GM12872 (cell line): ENCODE measurements at regions not wholly inside any gene's neighbourhood (a gene's known extent, or its start where the extent isn't known, plus 50 kb on each side); places are given as distances from the start of the nearest gene placed in this dataset.

Source experiments
- TF ChIP-seq, protein P1 (sequence below): IDR thresholded peaks from 3 replicates; pipeline ENCODE4 v1.5.1; 2011; ENCODE audit warnings: low read depth, mild to moderate bottlenecking, low read length, moderate library complexity; ENCODE audit not compliant: insufficient read depth

DNA sequence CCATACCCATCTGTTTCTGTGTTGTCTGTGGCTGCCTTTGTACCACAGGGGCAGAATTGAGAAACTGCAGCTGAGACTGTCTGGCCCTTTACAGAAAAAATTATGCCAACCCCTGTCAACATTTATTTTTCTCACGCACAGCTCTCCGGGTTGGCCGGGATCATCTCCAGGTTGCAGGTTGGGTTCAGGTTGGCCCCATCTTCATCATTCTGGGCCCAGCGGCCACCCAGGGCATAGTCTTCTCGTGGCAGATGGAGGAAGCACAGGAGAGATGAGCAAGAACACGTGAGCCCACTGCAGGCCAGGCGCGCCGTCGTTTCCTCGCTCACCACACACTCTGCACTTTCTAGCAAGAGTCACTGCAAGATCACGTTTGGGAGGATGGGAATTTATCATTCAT, 66.1 kb upstream of the SEC14L1 start:
- TF ChIP-seq, protein P1, sequence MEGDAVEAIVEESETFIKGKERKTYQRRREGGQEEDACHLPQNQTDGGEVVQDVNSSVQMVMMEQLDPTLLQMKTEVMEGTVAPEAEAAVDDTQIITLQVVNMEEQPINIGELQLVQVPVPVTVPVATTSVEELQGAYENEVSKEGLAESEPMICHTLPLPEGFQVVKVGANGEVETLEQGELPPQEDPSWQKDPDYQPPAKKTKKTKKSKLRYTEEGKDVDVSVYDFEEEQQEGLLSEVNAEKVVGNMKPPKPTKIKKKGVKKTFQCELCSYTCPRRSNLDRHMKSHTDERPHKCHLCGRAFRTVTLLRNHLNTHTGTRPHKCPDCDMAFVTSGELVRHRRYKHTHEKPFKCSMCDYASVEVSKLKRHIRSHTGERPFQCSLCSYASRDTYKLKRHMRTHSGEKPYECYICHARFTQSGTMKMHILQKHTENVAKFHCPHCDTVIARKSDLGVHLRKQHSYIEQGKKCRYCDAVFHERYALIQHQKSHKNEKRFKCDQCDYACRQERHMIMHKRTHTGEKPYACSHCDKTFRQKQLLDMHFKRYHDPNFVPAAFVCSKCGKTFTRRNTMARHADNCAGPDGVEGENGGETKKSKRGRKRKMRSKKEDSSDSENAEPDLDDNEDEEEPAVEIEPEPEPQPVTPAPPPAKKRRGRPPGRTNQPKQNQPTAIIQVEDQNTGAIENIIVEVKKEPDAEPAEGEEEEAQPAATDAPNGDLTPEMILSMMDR, result no peak

DNA sequence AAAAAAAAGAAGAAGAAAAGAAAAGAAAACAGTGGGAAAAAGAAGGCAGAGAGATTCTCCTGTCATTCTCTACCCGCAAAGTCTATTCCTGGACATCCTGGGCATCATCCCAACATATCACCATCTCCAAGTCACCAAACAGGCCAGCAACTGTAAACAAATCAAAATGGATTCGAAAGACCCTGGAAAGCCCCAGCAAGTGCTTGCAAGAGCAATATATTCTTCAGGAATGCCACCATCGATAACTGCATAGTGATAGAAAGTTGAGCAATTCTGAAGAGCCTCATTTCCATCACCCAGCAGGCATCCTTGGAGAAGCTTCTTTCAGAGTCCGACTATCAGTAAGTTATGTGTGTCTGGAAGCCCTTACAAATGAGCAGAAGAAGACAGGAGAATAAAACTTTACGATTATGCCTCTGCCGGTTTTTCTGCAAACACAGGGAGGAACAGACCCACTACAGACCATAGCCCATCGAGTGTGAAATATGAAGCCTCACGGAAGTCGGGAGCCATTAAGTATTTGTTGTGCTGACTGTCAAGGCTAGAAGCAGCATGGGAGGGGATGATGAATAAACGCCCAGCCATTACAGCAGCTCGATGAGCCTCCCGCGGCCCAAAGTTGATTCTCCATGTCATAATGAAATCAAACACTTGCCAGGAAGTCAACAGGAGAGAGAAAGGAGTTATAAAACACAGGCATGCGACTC, 64.5 kb upstream of the SEC14L1 start:
- TF ChIP-seq, protein P1, result no peak

DNA sequence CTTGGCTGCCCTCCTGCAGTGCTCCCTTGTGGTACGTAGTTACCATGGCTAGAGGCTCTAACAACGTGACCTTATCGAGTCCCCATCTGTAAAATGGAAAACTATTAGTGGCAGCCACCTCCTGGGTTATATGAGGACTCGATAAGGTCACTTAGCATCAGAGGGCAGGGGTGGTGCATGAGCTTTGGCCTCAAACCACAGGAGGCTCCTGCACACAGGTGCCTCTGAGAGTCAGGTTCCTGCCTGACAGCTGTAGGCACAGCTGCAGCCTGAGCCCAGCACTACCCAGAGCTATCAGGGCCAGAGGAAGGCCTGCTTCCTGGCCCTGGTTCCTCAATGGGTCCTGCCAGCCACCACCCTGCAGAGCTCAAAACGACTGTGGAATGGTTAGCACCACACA, 57.2 kb upstream of the SEC14L1 start:
- TF ChIP-seq, protein P1, result no peak

DNA sequence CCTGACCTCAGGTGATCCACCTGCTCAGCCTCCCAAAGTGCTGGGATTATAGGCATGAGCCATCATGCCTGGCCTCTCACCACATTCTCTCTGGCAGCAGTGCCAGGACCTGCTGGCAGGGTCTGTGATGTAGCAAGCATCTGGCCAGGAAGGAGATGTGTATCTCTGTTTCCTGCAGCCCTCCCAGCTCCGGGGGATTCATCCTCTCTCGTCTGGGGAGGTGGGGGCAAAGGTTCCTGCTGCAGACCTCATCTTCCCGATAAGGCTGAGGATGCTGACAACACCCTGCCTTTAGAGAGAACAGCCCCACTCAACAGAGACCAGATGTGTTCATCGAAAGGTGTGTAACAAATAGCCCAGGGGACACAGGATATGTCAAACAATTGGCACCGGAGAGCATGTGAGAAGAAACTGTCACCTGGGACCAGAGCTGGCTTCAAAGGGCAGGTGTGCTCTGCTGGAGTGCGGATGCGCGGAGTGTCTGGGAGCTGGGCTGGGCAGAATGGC, 54.8 kb upstream of the SEC14L1 start:
- TF ChIP-seq, protein P1, result no peak

DNA sequence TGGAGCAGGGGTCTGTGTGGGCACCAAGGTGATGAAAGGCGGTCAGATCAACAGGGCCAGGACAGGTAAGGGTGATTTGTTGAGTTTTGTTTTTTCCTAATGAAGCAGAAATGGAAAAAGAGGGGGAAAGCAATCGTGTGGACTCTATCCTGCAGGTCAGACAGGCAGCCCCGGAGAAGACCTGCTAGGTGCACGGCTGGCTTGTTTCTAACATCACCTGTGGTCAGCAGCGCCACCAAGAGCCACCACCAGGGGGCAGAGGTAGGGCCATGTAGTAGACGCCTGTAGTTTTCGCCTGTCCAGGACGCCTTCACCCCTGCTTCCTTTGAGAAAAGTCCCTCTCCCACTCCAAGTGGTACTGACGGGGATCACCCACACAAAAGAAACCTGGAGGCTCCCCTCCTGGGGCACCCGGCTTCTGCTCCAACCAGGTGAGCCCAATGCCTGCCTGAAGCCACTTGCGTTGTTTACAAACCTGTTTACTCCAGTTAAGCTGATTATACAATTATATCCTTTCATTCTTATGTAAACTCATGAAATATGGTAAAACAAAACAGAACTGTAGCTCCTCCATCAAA, 54.2 kb upstream of the SEC14L1 start:
- TF ChIP-seq, protein P1, result peak; percentile 98

DNA sequence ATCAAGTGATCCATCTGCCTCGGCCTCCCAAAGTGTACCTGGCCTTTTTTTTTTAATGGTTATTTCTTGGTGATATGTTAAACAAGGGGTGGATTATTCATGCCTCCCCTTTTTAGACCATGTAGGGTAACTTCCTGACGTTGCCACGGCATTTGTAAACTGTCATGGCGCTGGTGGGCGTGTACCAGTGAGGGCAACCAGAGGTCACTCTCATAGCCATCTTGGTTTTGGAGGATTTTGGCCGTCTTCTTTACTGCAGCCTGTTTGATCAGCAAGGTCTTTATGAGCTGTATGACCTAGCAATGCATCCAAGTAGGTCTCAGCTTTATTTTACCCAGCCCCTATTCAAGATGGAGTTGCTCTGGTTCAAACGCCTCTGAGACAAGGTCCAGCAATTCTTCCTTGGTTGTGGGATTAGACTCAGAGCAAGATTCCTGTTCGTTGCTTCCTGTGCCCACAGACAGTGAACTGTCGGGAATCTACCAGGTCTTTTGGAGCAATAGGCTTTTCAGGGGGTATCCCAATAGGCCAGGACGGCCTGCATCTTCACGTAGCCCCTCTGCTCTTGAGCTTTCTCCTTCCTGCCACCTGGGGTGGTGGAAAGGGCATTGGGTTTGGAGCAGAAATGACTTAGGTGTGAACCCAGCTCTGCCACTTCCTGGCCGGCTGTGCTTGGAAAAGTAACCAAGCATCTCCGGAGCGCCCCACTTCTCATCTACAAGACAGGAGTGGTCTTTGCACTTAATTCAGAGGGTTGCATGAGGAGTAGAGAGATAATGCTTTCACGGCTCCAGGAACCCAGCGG, 52.9 kb upstream of the SEC14L1 start:
- TF ChIP-seq, protein P1, result no peak

DNA sequence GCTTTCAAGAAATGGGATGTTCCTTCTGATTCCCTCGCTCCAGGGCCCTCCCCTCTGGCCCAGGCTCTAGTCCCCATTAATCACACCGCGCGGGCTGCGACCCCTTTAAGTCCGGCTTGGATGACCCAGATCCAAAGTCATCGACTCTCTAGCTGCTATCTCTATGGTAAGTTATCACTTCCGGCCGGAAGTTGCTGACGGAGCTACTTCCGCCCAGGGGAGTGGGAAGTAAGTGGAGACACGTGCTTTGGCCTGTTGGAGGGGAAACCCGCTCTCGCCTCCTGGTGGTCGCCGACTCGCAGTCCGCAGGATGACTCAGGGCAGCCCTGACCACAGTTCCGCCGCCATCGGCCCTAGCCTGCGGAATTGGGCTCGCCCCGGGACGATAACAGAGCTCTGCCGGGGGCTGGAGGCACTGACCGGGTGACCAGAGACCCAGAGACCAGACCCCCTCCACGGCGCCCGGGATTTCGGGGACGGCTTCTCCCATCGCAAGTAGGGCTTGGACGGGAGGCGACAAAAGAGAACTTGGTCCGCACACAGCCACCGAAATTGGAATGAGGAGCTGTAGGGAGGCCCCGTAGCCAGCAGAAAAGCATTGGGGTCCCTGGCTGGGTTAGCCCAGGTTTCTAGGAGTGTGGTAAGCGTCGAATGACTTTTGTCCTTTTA, 52.2 kb upstream of the SEC14L1 start:
- TF ChIP-seq, protein P1, result peak; percentile 80
